WTC11 (cell line): ENCODE measurements at regions not wholly inside any gene's neighbourhood (a gene's known extent, or its start where the extent isn't known, plus 50 kb on each side); places are given as distances from the start of the nearest gene placed in this dataset.

Experiments
- ATAC-seq: fragments of 200-7000 bp; cut with Tn5 transposase; 2 replicates; pipeline ENCODE4 v1.10.0; 2021; ENCODE audit warnings: mild to moderate bottlenecking, moderate library complexity
- CTCF ChIA-PET: fragments of 300-600 bp; sonication (Branson Sonifier 250); formaldehyde crosslinking; loops from one replicate; lab custom pipeline; 2021; ENCODE audit warnings: antibody characterized with exemption; lab: Charles Lee
- POLR2A ChIA-PET: fragments of 350-600 bp; sonication (Branson Sonifier 250); formaldehyde crosslinking; loops from one replicate; lab custom pipeline; 2021; ENCODE audit warnings: antibody characterized with exemption; lab: Charles Lee
- DNase-seq: peaks from one replicate; pipeline ENCODE4 v3.0.0; 2021; ENCODE audit warnings: low spot score
- H3K27ac Mint-ChIP-seq: 2 replicates; pipeline ENCODE4 v1.8.0; 2021; ENCODE audit warnings: mixed read lengths
- H3K27me3 Mint-ChIP-seq: 2 replicates; pipeline ENCODE4 v1.8.0; 2021; ENCODE audit warnings: low read depth, mild to moderate bottlenecking, moderate library complexity, mixed read lengths
- H3K36me3 Mint-ChIP-seq: 2 replicates; pipeline ENCODE4 v1.8.0; 2021; ENCODE audit warnings: mixed read lengths
- H3K4me1 Mint-ChIP-seq: 2 replicates; pipeline ENCODE4 v1.8.0; 2022; ENCODE audit warnings: mixed read lengths
- H3K4me3 Mint-ChIP-seq: 2 replicates; pipeline ENCODE4 v1.8.0; 2021; ENCODE audit warnings: mild to moderate bottlenecking, moderate library complexity, mixed read lengths
- H3K9me3 Mint-ChIP-seq: 2 replicates; pipeline ENCODE4 v1.8.0; 2021; ENCODE audit warnings: mixed read lengths
- CREB1 ChIP-seq: sonication (generic); formaldehyde crosslinking; IDR thresholded peaks from 2 replicates; pipeline ENCODE4 v1.8.0; 2023; ENCODE audit warnings: mild to moderate bottlenecking, missing genetic modification reagents
- CREM ChIP-seq: sonication (generic); formaldehyde crosslinking; IDR thresholded peaks from 2 replicates; pipeline ENCODE4 v1.8.1; 2022; ENCODE audit warnings: mild to moderate bottlenecking, missing genetic modification reagents, moderate library complexity
- FOXP1 ChIP-seq: sonication (generic); formaldehyde crosslinking; IDR thresholded peaks from 2 replicates; pipeline ENCODE4 v1.8.0; 2022; ENCODE audit warnings: missing genetic modification reagents, mild to moderate bottlenecking, moderate library complexity, borderline replicate concordance
- HMGA2 ChIP-seq: fragments of 250-450 bp; sonication (Bioruptor Pico); IDR thresholded peaks from 2 replicates; pipeline ENCODE4 v1.4.0; 2021; ENCODE audit warnings: mild to moderate bottlenecking, moderate library complexity
- NFYB ChIP-seq: sonication (generic); formaldehyde crosslinking; conservative IDR thresholded peaks from 2 replicates; pipeline ENCODE4 v1.8.0; 2022; ENCODE audit warnings: low read depth, missing genetic modification reagents
- NR3C1 ChIP-seq: sonication (generic); formaldehyde crosslinking; conservative IDR thresholded peaks from 2 replicates; pipeline ENCODE4 v1.8.1; 2023; ENCODE audit warnings: low read depth, mild to moderate bottlenecking, missing genetic modification reagents
- RELA ChIP-seq: sonication (generic); formaldehyde crosslinking; IDR thresholded peaks from 2 replicates; pipeline ENCODE4 v1.8.1; 2022; ENCODE audit warnings: missing genetic modification reagents, mild to moderate bottlenecking, borderline replicate concordance
- SMAD3 ChIP-seq: sonication (generic); formaldehyde crosslinking; IDR thresholded peaks from 2 replicates; pipeline ENCODE4 v1.8.0; 2022; ENCODE audit warnings: missing genetic modification reagents, mild to moderate bottlenecking, borderline replicate concordance
- SP1 ChIP-seq: sonication (generic); formaldehyde crosslinking; conservative IDR thresholded peaks from 2 replicates; pipeline ENCODE4 v1.8.1; 2022; ENCODE audit warnings: missing genetic modification reagents
- TEAD1 ChIP-seq: sonication (generic); formaldehyde crosslinking; IDR thresholded peaks from 2 replicates; pipeline ENCODE4 v1.8.0; 2022; ENCODE audit warnings: mild to moderate bottlenecking, missing genetic modification reagents
- ZNF219 ChIP-seq: sonication (generic); formaldehyde crosslinking; IDR thresholded peaks from 2 replicates; pipeline ENCODE4 v1.8.0; 2023; ENCODE audit warnings: missing genetic modification reagents, mild to moderate bottlenecking, borderline replicate concordance
- ZNF232 ChIP-seq: sonication (generic); formaldehyde crosslinking; IDR thresholded peaks from 2 replicates; pipeline ENCODE4 v1.8.0; 2022; ENCODE audit warnings: mild to moderate bottlenecking, missing genetic modification reagents
- ZNF416 ChIP-seq: fragments of 250-450 bp; sonication (Bioruptor Pico); IDR thresholded peaks from 2 replicates; pipeline ENCODE4 v1.9.0; 2021; ENCODE audit warnings: mild to moderate bottlenecking, inconsistent platforms
- ZNF671 ChIP-seq: fragments of 250-450 bp; sonication (Bioruptor Pico); IDR thresholded peaks from 2 replicates; pipeline ENCODE4 v1.8.0; 2021; ENCODE audit warnings: mild to moderate bottlenecking
- TF ChIP-seq, protein P1 (sequence below): sonication (generic); formaldehyde crosslinking; IDR thresholded peaks from 2 replicates; pipeline ENCODE4 v1.8.0; 2023; ENCODE audit warnings: missing genetic modification reagents
- TF ChIP-seq, protein P2 (sequence below): fragments of 250-450 bp; sonication (Bioruptor Pico); conservative IDR thresholded peaks from 2 replicates; pipeline ENCODE4 v1.9.0; 2021; ENCODE audit warnings: mild to moderate bottlenecking
- TF ChIP-seq, protein P3 (sequence below): fragments of 250-450 bp; sonication (Bioruptor Pico); IDR thresholded peaks from 2 replicates; pipeline ENCODE4 v2.1.2; 2022; ENCODE audit warnings: mild to moderate bottlenecking, moderate library complexity
- TF ChIP-seq, protein P4 (sequence below): sonication (generic); formaldehyde crosslinking; conservative IDR thresholded peaks from 2 replicates; pipeline ENCODE4 v1.8.1; 2022; ENCODE audit warnings: mild to moderate bottlenecking, missing genetic modification reagents
- TF ChIP-seq, protein P5 (sequence below): sonication (generic); formaldehyde crosslinking; IDR thresholded peaks from 2 replicates; pipeline ENCODE4 v1.8.1; 2023; ENCODE audit warnings: mild to moderate bottlenecking, moderate library complexity, missing genetic modification reagents
- TF ChIP-seq, protein P6 (sequence below): sonication (generic); formaldehyde crosslinking; IDR thresholded peaks from 2 replicates; pipeline ENCODE4 v1.8.1; 2023; ENCODE audit warnings: mild to moderate bottlenecking, missing genetic modification reagents
- TF ChIP-seq, protein P7 (sequence below): sonication (generic); formaldehyde crosslinking; IDR thresholded peaks from 2 replicates; pipeline ENCODE4 v1.8.1; 2022; ENCODE audit warnings: low read depth, missing genetic modification reagents, borderline replicate concordance
- TF ChIP-seq, protein P8 (sequence below): sonication (generic); formaldehyde crosslinking; IDR thresholded peaks from 2 replicates; pipeline ENCODE4 v1.8.1; 2022; ENCODE audit warnings: mild to moderate bottlenecking, moderate library complexity, missing genetic modification reagents

DNA sequence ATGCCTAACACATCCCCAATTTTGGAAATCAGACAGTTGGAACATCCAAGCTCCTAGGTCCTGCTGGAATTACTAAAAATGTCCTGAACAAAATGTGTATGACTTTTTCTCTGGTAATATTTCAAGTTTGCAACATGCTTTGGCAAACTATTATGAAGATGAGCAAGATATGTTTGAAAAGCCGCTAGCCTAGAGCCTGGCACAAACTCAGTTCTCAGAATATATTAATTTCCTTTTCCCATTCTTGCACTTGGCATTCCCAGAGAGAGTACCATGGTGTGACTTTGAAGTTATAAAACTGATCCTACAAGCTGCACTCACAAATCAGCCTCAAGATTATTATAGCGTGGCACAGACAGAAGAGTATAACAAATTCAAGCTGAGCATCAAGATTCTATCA is 1031.1 kb downstream of the NTRK3 start (continued):
- no peak for TF ChIP-seq NFYB
- TF ChIP-seq, protein P1, sequence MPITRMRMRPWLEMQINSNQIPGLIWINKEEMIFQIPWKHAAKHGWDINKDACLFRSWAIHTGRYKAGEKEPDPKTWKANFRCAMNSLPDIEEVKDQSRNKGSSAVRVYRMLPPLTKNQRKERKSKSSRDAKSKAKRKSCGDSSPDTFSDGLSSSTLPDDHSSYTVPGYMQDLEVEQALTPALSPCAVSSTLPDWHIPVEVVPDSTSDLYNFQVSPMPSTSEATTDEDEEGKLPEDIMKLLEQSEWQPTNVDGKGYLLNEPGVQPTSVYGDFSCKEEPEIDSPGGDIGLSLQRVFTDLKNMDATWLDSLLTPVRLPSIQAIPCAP (CRISPR knock-in tag): no peak
- TF ChIP-seq TEAD1 (CRISPR knock-in tag): no peak
- no peak for TF ChIP-seq ZNF219
- no peak for TF ChIP-seq ZNF232 (CRISPR knock-in tag)
- no peak for TF ChIP-seq RELA
- TF ChIP-seq, protein P2, sequence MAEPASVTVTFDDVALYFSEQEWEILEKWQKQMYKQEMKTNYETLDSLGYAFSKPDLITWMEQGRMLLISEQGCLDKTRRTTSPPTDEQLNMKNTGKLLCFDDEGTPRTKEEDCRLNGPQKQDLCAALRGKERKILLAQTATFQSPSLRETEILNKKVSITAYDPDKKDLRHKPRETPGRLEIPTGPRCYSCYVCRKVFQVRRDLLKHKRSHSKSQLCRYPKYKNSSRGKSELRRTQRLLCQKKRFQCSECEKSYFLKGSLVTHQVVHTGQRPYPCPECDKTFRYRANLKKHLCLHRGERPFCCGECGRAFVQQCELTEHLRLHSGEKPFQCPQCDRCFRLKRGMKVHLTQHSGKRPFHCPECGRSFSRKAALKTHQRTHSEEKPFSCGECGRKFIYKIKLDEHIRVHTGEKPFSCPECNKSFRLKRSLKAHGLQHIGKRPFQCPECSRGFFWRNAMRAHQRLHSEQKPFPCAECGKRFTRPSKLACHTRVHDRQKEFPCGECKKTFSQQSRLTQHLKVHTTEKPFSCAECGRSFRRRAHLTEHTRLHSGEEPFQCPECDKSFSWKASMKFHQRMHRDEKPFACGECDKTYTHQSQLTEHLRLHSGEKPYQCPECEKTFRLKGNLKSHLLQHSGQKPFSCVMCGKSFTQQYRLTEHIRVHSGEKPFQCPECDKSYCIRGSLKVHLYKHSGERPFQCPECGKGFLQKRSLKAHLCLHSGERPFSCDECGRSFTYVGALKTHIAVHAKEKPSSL: no peak
- no peak for TF ChIP-seq HMGA2

DNA sequence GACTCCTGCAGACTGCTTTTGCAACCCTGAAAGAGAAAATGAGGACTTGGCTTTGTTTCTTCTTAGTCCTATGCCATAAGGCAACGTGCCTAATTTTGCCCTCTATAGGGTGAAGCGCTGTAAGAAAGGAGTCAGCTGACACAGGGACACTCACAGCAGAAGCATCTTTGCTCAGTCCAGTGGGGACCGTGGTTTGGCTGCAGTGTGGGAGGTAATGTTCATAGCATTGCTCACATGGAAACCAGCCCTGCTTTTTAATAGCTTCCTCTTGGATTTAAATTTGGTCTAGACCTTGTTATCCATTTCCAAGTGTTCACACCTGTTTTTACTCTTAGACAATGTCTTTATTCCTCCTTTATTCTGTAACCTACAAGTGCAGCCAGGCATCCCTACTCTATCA is 1032.1 kb downstream of the NTRK3 start:
- Mint-ChIP-seq H3K36me3 (no peaks in the 10 kb centered on the region; the same call in 1 of the 2 replicates), H3K4me1 (peaks cover 6% of the 10 kb centered on the region; the same call in 1 of the 2 replicates), H3K27me3 (no peaks in the 10 kb centered on the region), H3K27ac (no peak overlapping the region), H3K4me3 (no peak overlapping the region), H3K9me3 (peaks cover 16% of the 10 kb centered on the region)
- no peak for ATAC-seq
- no peak for DNase-seq
- CTCF ChIA-PET: no interaction called here
- POLR2A ChIA-PET: no interaction called here
- TF ChIP-seq HMGA2: no peak
- TF ChIP-seq NR3C1: no peak
- TF ChIP-seq, protein P3, sequence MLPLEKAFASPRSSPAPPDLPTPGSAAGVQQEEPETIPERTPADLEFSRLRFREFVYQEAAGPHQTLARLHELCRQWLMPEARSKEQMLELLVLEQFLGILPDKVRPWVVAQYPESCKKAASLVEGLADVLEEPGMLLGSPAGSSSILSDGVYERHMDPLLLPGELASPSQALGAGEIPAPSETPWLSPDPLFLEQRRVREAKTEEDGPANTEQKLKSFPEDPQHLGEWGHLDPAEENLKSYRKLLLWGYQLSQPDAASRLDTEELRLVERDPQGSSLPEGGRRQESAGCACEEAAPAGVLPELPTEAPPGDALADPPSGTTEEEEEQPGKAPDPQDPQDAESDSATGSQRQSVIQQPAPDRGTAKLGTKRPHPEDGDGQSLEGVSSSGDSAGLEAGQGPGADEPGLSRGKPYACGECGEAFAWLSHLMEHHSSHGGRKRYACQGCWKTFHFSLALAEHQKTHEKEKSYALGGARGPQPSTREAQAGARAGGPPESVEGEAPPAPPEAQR (CRISPR knock-in tag): no peak
- no peak for TF ChIP-seq SMAD3
- TF ChIP-seq, protein P4, sequence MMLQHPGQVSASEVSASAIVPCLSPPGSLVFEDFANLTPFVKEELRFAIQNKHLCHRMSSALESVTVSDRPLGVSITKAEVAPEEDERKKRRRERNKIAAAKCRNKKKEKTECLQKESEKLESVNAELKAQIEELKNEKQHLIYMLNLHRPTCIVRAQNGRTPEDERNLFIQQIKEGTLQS: no peak
- no peak for TF ChIP-seq ZNF232 (CRISPR knock-in tag)
- no peak for TF ChIP-seq SP1 (CRISPR knock-in tag)
- no peak for TF ChIP-seq FOXP1 (CRISPR knock-in tag)
- TF ChIP-seq CREM (CRISPR knock-in tag): no peak
- no peak for TF ChIP-seq CREB1 (CRISPR knock-in tag)
- TF ChIP-seq, protein P5, sequence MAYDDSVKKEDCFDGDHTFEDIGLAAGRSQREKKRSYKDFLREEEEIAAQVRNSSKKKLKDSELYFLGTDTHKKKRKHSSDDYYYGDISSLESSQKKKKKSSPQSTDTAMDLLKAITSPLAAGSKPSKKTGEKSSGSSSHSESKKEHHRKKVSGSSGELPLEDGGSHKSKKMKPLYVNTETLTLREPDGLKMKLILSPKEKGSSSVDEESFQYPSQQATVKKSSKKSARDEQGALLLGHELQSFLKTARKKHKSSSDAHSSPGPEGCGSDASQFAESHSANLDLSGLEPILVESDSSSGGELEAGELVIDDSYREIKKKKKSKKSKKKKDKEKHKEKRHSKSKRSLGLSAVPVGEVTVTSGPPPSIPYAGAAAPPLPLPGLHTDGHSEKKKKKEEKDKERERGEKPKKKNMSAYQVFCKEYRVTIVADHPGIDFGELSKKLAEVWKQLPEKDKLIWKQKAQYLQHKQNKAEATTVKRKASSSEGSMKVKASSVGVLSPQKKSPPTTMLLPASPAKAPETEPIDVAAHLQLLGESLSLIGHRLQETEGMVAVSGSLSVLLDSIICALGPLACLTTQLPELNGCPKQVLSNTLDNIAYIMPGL: no peak
- no peak for TF ChIP-seq ZNF416 (CRISPR knock-in tag)
- TF ChIP-seq ZNF671 (CRISPR knock-in tag): no peak
- TF ChIP-seq TEAD1 (CRISPR knock-in tag): no peak
- TF ChIP-seq, protein P6, sequence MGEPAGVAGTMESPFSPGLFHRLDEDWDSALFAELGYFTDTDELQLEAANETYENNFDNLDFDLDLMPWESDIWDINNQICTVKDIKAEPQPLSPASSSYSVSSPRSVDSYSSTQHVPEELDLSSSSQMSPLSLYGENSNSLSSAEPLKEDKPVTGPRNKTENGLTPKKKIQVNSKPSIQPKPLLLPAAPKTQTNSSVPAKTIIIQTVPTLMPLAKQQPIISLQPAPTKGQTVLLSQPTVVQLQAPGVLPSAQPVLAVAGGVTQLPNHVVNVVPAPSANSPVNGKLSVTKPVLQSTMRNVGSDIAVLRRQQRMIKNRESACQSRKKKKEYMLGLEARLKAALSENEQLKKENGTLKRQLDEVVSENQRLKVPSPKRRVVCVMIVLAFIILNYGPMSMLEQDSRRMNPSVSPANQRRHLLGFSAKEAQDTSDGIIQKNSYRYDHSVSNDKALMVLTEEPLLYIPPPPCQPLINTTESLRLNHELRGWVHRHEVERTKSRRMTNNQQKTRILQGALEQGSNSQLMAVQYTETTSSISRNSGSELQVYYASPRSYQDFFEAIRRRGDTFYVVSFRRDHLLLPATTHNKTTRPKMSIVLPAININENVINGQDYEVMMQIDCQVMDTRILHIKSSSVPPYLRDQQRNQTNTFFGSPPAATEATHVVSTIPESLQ (CRISPR knock-in tag): no peak
- TF ChIP-seq, protein P7, sequence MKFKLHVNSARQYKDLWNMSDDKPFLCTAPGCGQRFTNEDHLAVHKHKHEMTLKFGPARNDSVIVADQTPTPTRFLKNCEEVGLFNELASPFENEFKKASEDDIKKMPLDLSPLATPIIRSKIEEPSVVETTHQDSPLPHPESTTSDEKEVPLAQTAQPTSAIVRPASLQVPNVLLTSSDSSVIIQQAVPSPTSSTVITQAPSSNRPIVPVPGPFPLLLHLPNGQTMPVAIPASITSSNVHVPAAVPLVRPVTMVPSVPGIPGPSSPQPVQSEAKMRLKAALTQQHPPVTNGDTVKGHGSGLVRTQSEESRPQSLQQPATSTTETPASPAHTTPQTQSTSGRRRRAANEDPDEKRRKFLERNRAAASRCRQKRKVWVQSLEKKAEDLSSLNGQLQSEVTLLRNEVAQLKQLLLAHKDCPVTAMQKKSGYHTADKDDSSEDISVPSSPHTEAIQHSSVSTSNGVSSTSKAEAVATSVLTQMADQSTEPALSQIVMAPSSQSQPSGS (CRISPR knock-in tag): no peak
- TF ChIP-seq, protein P8, sequence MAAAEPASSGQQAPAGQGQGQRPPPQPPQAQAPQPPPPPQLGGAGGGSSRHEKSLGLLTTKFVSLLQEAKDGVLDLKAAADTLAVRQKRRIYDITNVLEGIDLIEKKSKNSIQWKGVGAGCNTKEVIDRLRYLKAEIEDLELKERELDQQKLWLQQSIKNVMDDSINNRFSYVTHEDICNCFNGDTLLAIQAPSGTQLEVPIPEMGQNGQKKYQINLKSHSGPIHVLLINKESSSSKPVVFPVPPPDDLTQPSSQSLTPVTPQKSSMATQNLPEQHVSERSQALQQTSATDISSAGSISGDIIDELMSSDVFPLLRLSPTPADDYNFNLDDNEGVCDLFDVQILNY (CRISPR knock-in tag): no peak
